ENCODE measurements at regions not wholly inside any gene's neighbourhood (a gene's known extent, or its start where the extent isn't known, plus 50 kb on each side); places are given as distances from the start of the nearest gene placed in this dataset.

GRCh38 chr1:234755449-234755863, 145.5 kb upstream of the IRF2BP2 start (continued):
- TF ChIP-seq ZNF583 (CRISPR knock-in tag; IDR thresholded peaks at IDR 0.05): 0 out of 2 replicates have a peak, but pooled peaks have one; percentile 59
- no peak for TF ChIP-seq BRCA1 (IDR thresholded peaks at IDR 0.05)
- TF ChIP-seq BRCA1 (CRISPR knock-in tag; IDR thresholded peaks at IDR 0.05): no peak
- TF ChIP-seq ZNF512 (tag; IDR thresholded peaks at IDR 0.05): no peak
- no peak for TF ChIP-seq SNIP1 (IDR thresholded peaks at IDR 0.05; ENCODE audit: low read depth)
- no peak for TF ChIP-seq TCF7 (IDR thresholded peaks at IDR 0.05; ENCODE audit: borderline replicate concordance)
- TF ChIP-seq KAT7 (CRISPR knock-in tag; IDR thresholded peaks at IDR 0.05; ENCODE audit: borderline replicate concordance): peak; percentile 84
- TF ChIP-seq RHOXF2B (CRISPR knock-in tag; conservative IDR thresholded peaks at IDR 0.05): no peak
- no peak for TF ChIP-seq TAF9B (IDR thresholded peaks at IDR 0.05; ENCODE audit: partially characterized antibody)
- TF ChIP-seq ZMIZ1 (IDR thresholded peaks at IDR 0.05; ENCODE audit: low read depth in 2 of 2, low read length in 2 of 2): no peak
- TF ChIP-seq MXD1 (CRISPR knock-in tag; IDR thresholded peaks at IDR 0.05; ENCODE audit: borderline replicate concordance, poor library complexity, severe bottlenecking): no peak
- no peak for TF ChIP-seq KLF16 (IDR thresholded peaks at IDR 0.05)
- TF ChIP-seq ZNF785 (CRISPR knock-in tag; IDR thresholded peaks at IDR 0.05): no peak
- no peak for TF ChIP-seq CTCFL (IDR thresholded peaks at IDR 0.05; ENCODE audit: borderline replicate concordance, insufficient read depth, low read depth, low read length, poor library complexity, severe bottlenecking)
- TF ChIP-seq E2F3 (CRISPR knock-in tag; IDR thresholded peaks at IDR 0.05): peak; percentile 62; the same call in 1 of the 2 replicates
- TF ChIP-seq HNRNPLL (IDR thresholded peaks at IDR 0.05; ENCODE audit: low read depth, low read length, poor library complexity, severe bottlenecking): no peak
- no peak; the same call in 1 of the 2 replicates for TF ChIP-seq MITF (IDR thresholded peaks at IDR 0.05)
- TF ChIP-seq IRF9 (tag; IDR thresholded peaks at IDR 0.05): peak; percentile 36; the same call in 1 of the 2 replicates

All from K562 (cell line).